ENCODE measurements at regions not wholly inside any gene's neighbourhood (a gene's known extent, or its start where the extent isn't known, plus 50 kb on each side); places are given as distances from the start of the nearest gene placed in this dataset.

- no peak for DNase-seq (ENCODE audit: low read depth, low spot score)
- no peak overlapping the region for H3K27ac ChIP-seq (ENCODE audit: insufficient read depth, low read depth, low read length)
- no peak overlapping the region for H3K4me3 ChIP-seq (replicated peaks in 1 of 3; ENCODE audit: insufficient read depth in 1 of 3, low read depth in 1 of 3, low read length in 3 of 3)
- no peaks in the 10 kb centered on the region for H3K9me3 ChIP-seq (replicated peaks; ENCODE audit: control insufficient read depth, insufficient read depth, low read length)
- dilution Hi-C loops (cut with MboI; ENCODE audit: extremely low pct_ligation_motif_present, low sequenced_read_pairs) (no loop called here), intact Hi-C loops (cut with micrococcal nuclease) (no loop called here)
- H3K9ac ChIP-seq (replicated peaks; ENCODE audit: extremely low read depth, insufficient read depth, low read length), result no peak overlapping the region
- H3K9me1 ChIP-seq (replicated peaks; ENCODE audit: control insufficient read depth, extremely low read depth, insufficient read depth, low read length), result no peaks in the 10 kb centered on the region
- H3K79me2 ChIP-seq (ENCODE audit: control insufficient read depth, insufficient read depth, low read length), result no peaks in the 10 kb centered on the region
- no peaks in the 10 kb centered on the region for H4K20me1 ChIP-seq (replicated peaks; ENCODE audit: control insufficient read depth, extremely low read depth, insufficient read depth, low read length)
- ChIA-PET CTCF (no interaction called here), POLR2A (no interaction called here)
- no peak overlapping the region for H2AFZ ChIP-seq (ENCODE audit: low read depth, low read length)
- no peaks in the 10 kb centered on the region for H3K27me3 ChIP-seq (ENCODE audit: control insufficient read depth in 2 of 2, insufficient read depth in 2 of 2, low read length in 2 of 2)
- FAIRE-seq, result no peak
- TF ChIP-seq POLR2AphosphoS5 (IDR thresholded peaks at IDR 0.05; ENCODE audit: insufficient read depth, low read depth, low read length), result no peak
- TF ChIP-seq JUN (IDR thresholded peaks at IDR 0.05; ENCODE audit: borderline replicate concordance, insufficient read depth, insufficient read length, low read depth), result no peak
- TF ChIP-seq POLR2A (IDR thresholded peaks at IDR 0.05; ENCODE audit: low read depth, low read length), result no peak
- TF ChIP-seq MYC (IDR thresholded peaks at IDR 0.05; ENCODE audit: low read depth, low read length), result no peak
- TF ChIP-seq CTCF (IDR thresholded peaks at IDR 0.05; ENCODE audit: extremely low read depth in 1 of 2, insufficient read depth in 1 of 2, low read depth in 1 of 2, low read length in 2 of 2), result no peak
- TF ChIP-seq EZH2 (IDR thresholded peaks at IDR 0.05; ENCODE audit: borderline replicate concordance, low read depth, low read length, severe bottlenecking), result no peak
- no peak for TF ChIP-seq MAX (IDR thresholded peaks at IDR 0.05; ENCODE audit: insufficient read depth, insufficient read length)
- TF ChIP-seq GATA2 (IDR thresholded peaks at IDR 0.05; ENCODE audit: insufficient read depth, insufficient read length, low read depth, low read length), result no peak
- no peak for TF ChIP-seq FOS (IDR thresholded peaks at IDR 0.05; ENCODE audit: borderline replicate concordance, insufficient read depth, low read length)
- no peak overlapping the region for H3K4me2 ChIP-seq (ENCODE audit: insufficient read depth, low read length)
- no TSS peak for BruUV-seq (replicated peaks)
- no peaks in the 10 kb centered on the region for H3K36me3 ChIP-seq (ENCODE audit: control insufficient read depth in 2 of 2, extremely low read depth in 1 of 2, insufficient read depth in 2 of 2, low read length in 2 of 2)
- no peaks in the 10 kb centered on the region for H3K4me1 ChIP-seq (ENCODE audit: control insufficient read depth, extremely low read depth, insufficient read depth, low read length)
Observed at GRCh38 chr13:93060144-93060543, 166.5 kb upstream of the GPC6 start.

Measured in endothelial cell of umbilical vein (primary cell).